ENCODE measurements at regions not wholly inside any gene's neighbourhood (a gene's known extent, or its start where the extent isn't known, plus 50 kb on each side); places are given as distances from the start of the nearest gene placed in this dataset.

DNA sequence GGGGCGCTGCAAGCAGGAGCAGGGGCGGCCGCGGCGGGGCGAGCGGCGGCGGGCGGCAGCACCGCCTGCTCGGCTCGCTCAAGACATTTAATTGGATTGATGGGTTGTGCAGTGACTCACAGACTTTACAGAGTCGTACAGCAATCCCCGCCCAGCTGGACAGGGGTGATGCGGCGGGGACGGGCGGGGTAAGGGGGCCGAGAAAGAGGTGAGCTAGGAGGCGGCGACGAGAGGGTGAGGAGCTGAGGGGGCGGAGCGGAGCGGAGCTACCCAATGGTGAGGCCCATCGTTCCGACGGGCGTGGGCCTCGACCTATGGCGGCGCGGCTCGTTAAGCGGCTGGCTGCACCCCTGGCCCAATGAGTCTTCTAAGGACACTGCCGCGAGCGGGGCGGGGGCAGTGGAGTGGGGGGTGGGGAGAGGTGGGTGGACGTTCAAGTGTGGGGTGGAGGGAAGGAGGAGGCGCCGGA, 97.1 kb upstream of the SERTAD2 start (continued):
- peak; percentile 93; the same call in 1 of the 2 replicates for TF ChIP-seq SAFB2 (CRISPR knock-in tag; IDR thresholded peaks at IDR 0.05; ENCODE audit: borderline replicate concordance, low read depth)
- no peak for TF ChIP-seq IRX3 (CRISPR knock-in tag; IDR thresholded peaks at IDR 0.05; ENCODE audit: borderline replicate concordance, low read depth)
- TF ChIP-seq NONO (IDR thresholded peaks at IDR 0.05): no peak
- TF ChIP-seq NONO (CRISPR knock-in tag; conservative IDR thresholded peaks at IDR 0.05): peak; percentile 29
- no peak for TF ChIP-seq ZNF839 (CRISPR knock-in tag; IDR thresholded peaks at IDR 0.05; ENCODE audit: borderline replicate concordance)
- no peak for TF ChIP-seq ZNF850 (CRISPR knock-in tag; conservative IDR thresholded peaks at IDR 0.05)
- no peak for TF ChIP-seq ZNF207 (IDR thresholded peaks at IDR 0.05; ENCODE audit: borderline replicate concordance)
- no peak for TF ChIP-seq MEF2D (CRISPR knock-in tag; IDR thresholded peaks at IDR 0.05)
- TF ChIP-seq, protein P1, sequence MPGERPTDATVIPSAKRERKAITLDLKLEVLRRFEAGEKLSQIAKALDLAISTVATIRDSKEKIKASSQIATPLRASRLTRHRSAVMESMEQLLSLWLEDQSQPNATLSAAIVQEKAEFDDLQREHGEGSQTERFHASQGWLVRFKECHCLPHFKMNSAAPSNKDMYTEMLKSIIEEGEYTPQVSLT (CRISPR knock-in tag; IDR thresholded peaks at IDR 0.05; ENCODE audit: borderline replicate concordance, low read depth): no peak
- no peak for TF ChIP-seq SP2 (CRISPR knock-in tag; IDR thresholded peaks at IDR 0.05)
- peak; percentile 57 for TF ChIP-seq TEAD3 (CRISPR knock-in tag; optimal IDR thresholded peaks at IDR 0.05; ENCODE audit: borderline replicate concordance)
- TF ChIP-seq, protein P2, sequence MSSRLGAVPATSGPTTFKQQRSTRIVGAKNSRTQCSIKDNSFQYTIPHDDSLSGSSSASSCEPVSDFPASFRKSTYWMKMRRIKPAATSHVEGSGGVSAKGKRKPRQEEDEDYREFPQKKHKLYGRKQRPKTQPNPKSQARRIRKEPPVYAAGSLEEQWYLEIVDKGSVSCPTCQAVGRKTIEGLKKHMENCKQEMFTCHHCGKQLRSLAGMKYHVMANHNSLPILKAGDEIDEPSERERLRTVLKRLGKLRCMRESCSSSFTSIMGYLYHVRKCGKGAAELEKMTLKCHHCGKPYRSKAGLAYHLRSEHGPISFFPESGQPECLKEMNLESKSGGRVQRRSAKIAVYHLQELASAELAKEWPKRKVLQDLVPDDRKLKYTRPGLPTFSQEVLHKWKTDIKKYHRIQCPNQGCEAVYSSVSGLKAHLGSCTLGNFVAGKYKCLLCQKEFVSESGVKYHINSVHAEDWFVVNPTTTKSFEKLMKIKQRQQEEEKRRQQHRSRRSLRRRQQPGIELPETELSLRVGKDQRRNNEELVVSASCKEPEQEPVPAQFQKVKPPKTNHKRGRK (CRISPR knock-in tag; IDR thresholded peaks at IDR 0.05): no peak
- TF ChIP-seq SMARCC2 (IDR thresholded peaks at IDR 0.05): no peak
- TF ChIP-seq FOSL2 (CRISPR knock-in tag; IDR thresholded peaks at IDR 0.05): peak; percentile 92
- TF ChIP-seq FLYWCH1 (CRISPR knock-in tag; IDR thresholded peaks at IDR 0.05): no peak
- TF ChIP-seq EEA1 (CRISPR knock-in tag; IDR thresholded peaks at IDR 0.05; ENCODE audit: borderline replicate concordance): peak; percentile 70; the same call in 1 of the 2 replicates
- TF ChIP-seq ZNF367 (CRISPR knock-in tag; IDR thresholded peaks at IDR 0.05; ENCODE audit: borderline replicate concordance): no peak
- no peak for TF ChIP-seq ZNF615 (CRISPR knock-in tag; IDR thresholded peaks at IDR 0.05; ENCODE audit: borderline replicate concordance)
- TF ChIP-seq EHMT2 (IDR thresholded peaks at IDR 0.05; ENCODE audit: borderline replicate concordance, low read depth, low read length): no peak; the same call in 1 of the 2 replicates
- TF ChIP-seq, protein P3, sequence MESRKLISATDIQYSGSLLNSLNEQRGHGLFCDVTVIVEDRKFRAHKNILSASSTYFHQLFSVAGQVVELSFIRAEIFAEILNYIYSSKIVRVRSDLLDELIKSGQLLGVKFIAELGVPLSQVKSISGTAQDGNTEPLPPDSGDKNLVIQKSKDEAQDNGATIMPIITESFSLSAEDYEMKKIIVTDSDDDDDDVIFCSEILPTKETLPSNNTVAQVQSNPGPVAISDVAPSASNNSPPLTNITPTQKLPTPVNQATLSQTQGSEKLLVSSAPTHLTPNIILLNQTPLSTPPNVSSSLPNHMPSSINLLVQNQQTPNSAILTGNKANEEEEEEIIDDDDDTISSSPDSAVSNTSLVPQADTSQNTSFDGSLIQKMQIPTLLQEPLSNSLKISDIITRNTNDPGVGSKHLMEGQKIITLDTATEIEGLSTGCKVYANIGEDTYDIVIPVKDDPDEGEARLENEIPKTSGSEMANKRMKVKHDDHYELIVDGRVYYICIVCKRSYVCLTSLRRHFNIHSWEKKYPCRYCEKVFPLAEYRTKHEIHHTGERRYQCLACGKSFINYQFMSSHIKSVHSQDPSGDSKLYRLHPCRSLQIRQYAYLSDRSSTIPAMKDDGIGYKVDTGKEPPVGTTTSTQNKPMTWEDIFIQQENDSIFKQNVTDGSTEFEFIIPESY (CRISPR knock-in tag; IDR thresholded peaks at IDR 0.05): no peak
- TF ChIP-seq ZNF550 (CRISPR knock-in tag; IDR thresholded peaks at IDR 0.05; ENCODE audit: borderline replicate concordance): no peak
- TF ChIP-seq, protein P4, sequence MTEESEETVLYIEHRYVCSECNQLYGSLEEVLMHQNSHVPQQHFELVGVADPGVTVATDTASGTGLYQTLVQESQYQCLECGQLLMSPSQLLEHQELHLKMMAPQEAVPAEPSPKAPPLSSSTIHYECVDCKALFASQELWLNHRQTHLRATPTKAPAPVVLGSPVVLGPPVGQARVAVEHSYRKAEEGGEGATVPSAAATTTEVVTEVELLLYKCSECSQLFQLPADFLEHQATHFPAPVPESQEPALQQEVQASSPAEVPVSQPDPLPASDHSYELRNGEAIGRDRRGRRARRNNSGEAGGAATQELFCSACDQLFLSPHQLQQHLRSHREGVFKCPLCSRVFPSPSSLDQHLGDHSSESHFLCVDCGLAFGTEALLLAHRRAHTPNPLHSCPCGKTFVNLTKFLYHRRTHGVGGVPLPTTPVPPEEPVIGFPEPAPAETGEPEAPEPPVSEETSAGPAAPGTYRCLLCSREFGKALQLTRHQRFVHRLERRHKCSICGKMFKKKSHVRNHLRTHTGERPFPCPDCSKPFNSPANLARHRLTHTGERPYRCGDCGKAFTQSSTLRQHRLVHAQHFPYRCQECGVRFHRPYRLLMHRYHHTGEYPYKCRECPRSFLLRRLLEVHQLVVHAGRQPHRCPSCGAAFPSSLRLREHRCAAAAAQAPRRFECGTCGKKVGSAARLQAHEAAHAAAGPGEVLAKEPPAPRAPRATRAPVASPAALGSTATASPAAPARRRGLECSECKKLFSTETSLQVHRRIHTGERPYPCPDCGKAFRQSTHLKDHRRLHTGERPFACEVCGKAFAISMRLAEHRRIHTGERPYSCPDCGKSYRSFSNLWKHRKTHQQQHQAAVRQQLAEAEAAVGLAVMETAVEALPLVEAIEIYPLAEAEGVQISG (CRISPR knock-in tag; IDR thresholded peaks at IDR 0.05): peak; percentile 47
- TF ChIP-seq ZNF225 (CRISPR knock-in tag; IDR thresholded peaks at IDR 0.05): no peak
- TF ChIP-seq HDAC2 (CRISPR knock-in tag; IDR thresholded peaks at IDR 0.05): no peak; the same call in none of the 2 replicates
- peak; percentile 66; the same call in 1 of the 2 replicates for TF ChIP-seq SOX5 (CRISPR knock-in tag; IDR thresholded peaks at IDR 0.05; ENCODE audit: borderline replicate concordance)
- no peak for TF ChIP-seq ZNF510 (CRISPR knock-in tag; IDR thresholded peaks at IDR 0.05; ENCODE audit: low read depth)
- TF ChIP-seq MED13 (CRISPR knock-in tag; IDR thresholded peaks at IDR 0.05): no peak

All from HepG2 (cell line).